Endodermal cell (in vitro differentiated cells): ENCODE measurements at regions not wholly inside any gene's neighbourhood (a gene's known extent, or its start where the extent isn't known, plus 50 kb on each side); places are given as distances from the start of the nearest gene placed in this dataset.
"Not testable (repeated sequence)": the region's sequence is repeated elsewhere in the genome, so short reads cannot be mapped to it uniquely, and the experiment has no call there.

ENCODE experiments used
- DNase-seq: peaks from one replicate; pipeline ENCODE4 v3.0.0-alpha.2; 2017
- H3K27ac ChIP-seq: 2 replicates; pipeline ENCODE4 v1.5.1; 2013; ENCODE audit warnings: mild to moderate bottlenecking, low read depth, low read length, moderate library complexity
- H3K27me3 ChIP-seq: 2 replicates; pipeline ENCODE4 v1.6.1; 2013; ENCODE audit warnings: mild to moderate bottlenecking, low read length, moderate library complexity; ENCODE audit not compliant: insufficient read depth, control insufficient read depth, poor library complexity, severe bottlenecking
- H3K36me3 ChIP-seq: 2 replicates; pipeline ENCODE4 v1.7.0; 2013; ENCODE audit warnings: mild to moderate bottlenecking, low read length, moderate library complexity; ENCODE audit not compliant: control insufficient read depth, insufficient read depth
- H3K4me1 ChIP-seq: one replicate; pipeline ENCODE4 v1.7.0; 2013; ENCODE audit warnings: low read length; ENCODE audit not compliant: control insufficient read depth, insufficient read depth
- H3K4me3 ChIP-seq: 2 replicates; pipeline ENCODE4 v1.5.1; 2013; ENCODE audit warnings: mild to moderate bottlenecking, low read length, moderate library complexity
- H3K9ac ChIP-seq: 2 replicates; pipeline ENCODE4 v1.6.1; 2013; ENCODE audit warnings: mild to moderate bottlenecking, low read length, moderate library complexity; ENCODE audit not compliant: poor library complexity, severe bottlenecking; ENCODE audit errors: extremely low read depth
- H3K9me3 ChIP-seq: 2 replicates; pipeline ENCODE4 v1.6.1; 2013; ENCODE audit warnings: mild to moderate bottlenecking, low read length, moderate library complexity; ENCODE audit not compliant: control insufficient read depth
- H3K27ac Mint-ChIP-seq: 2 replicates; pipeline ENCODE4 v1.8.0; 2020; ENCODE audit warnings: mixed read lengths
- H3K27me3 Mint-ChIP-seq: 2 replicates; pipeline ENCODE4 v1.8.0; 2021; ENCODE audit warnings: mild to moderate bottlenecking, mixed read lengths; ENCODE audit not compliant: insufficient read depth
- H3K36me3 Mint-ChIP-seq: 2 replicates; pipeline ENCODE4 v1.8.0; 2020; ENCODE audit warnings: low read depth, mixed read lengths
- H3K4me1 Mint-ChIP-seq: 2 replicates; pipeline ENCODE4 v1.8.0; 2020; ENCODE audit warnings: mixed read lengths
- H3K4me3 Mint-ChIP-seq: 2 replicates; pipeline ENCODE4 v1.8.0; 2020; ENCODE audit warnings: mild to moderate bottlenecking, moderate library complexity, mixed read lengths
- H3K9me3 Mint-ChIP-seq: 2 replicates; pipeline ENCODE4 v1.8.0; 2020; ENCODE audit warnings: mild to moderate bottlenecking, mixed read lengths
- CTCF ChIP-seq: fragments of 200-600 bp; sonication (generic); conservative IDR thresholded peaks from 2 replicates; pipeline ENCODE4 v1.5.0; 2021; ENCODE audit warnings: antibody characterized with exemption, mild to moderate bottlenecking
- WGBS, 2 experiments: methylation state at CpG; one replicate each; pipeline versions ENCODE4 v1.1.5 to v1.1.7; 2013; ENCODE audit warnings: missing lambda C conversion rate in 2 of 2, mixed read lengths in 1 of 2; ENCODE audit not compliant: insufficient coverage in 1 of 2, insufficient read length in 1 of 2; 5-methylcytosine and 5-hydroxymethylcytosine counted together

GRCh38 chr3:191593486-191593885 lies 132.5 kb downstream of the PYDC2 start:
- Mint-ChIP-seq H3K4me3 (no peak overlapping the region), H3K9me3 (no peaks in the 10 kb centered on the region), H3K36me3 (no peaks in the 10 kb centered on the region), H3K4me1 (no peaks in the 10 kb centered on the region), H3K27me3 (no peaks in the 10 kb centered on the region), H3K27ac (no peak overlapping the region)
- Histone ChIP-seq H3K4me1 (no peaks in the 10 kb centered on the region), H3K9ac (no peak overlapping the region), H3K36me3 (no peaks in the 10 kb centered on the region), H3K4me3 (no peak overlapping the region), H3K27ac (no peak overlapping the region), H3K27me3 (no peaks in the 10 kb centered on the region), H3K9me3 (no peaks in the 10 kb centered on the region)
- TF ChIP-seq CTCF: no peak
- no peak for DNase-seq
- WGBS, 2 experiments: 89 to 91% methylated on average over 1 of the region's 1 CpG

GRCh38 chr3:191615511-191615910 lies 154.5 kb downstream of the PYDC2 start:
- not testable (repeated sequence) for H3K27me3 Mint-ChIP-seq, DNase-seq, H3K9me3 ChIP-seq, H3K4me1 ChIP-seq, H3K4me3 ChIP-seq, H3K36me3 Mint-ChIP-seq, H3K4me1 Mint-ChIP-seq, H3K4me3 Mint-ChIP-seq, H3K9me3 Mint-ChIP-seq, H3K27ac Mint-ChIP-seq, H3K9ac ChIP-seq, H3K36me3 ChIP-seq, H3K27ac ChIP-seq, H3K27me3 ChIP-seq
- 89 to 100% methylated on average over 1 of the region's 1 CpG for WGBS, 2 experiments

GRCh38 chr3:191624299-191624698 lies 163.3 kb downstream of the PYDC2 start:
- 89% methylated on average over 1 of the region's 1 CpG; no CpG with 5 or more reads in 1 of the 2 experiments for WGBS, 2 experiments
- H3K9me3 Mint-ChIP-seq: no peaks in the 10 kb centered on the region
- H3K4me3 Mint-ChIP-seq: no peak overlapping the region

More at GRCh38 chr3:191624299-191624698, 163.3 kb downstream of the PYDC2 start:
- Histone ChIP-seq H3K36me3 (no peaks in the 10 kb centered on the region), H3K4me3 (no peak overlapping the region), H3K9ac (no peak overlapping the region), H3K9me3 (no peaks in the 10 kb centered on the region), H3K4me1 (no peaks in the 10 kb centered on the region), H3K27ac (no peak overlapping the region), H3K27me3 (no peaks in the 10 kb centered on the region)
- Mint-ChIP-seq H3K27me3 (no peaks in the 10 kb centered on the region), H3K4me1 (no peaks in the 10 kb centered on the region), H3K27ac (no peak overlapping the region), H3K36me3 (no peaks in the 10 kb centered on the region)
- TF ChIP-seq CTCF: no peak
- DNase-seq: no peak
